GM23338 (cell line): ENCODE measurements at regions not wholly inside any gene's neighbourhood (a gene's known extent, or its start where the extent isn't known, plus 50 kb on each side); places are given as distances from the start of the nearest gene placed in this dataset. TPM values are rescaled to one million over a fixed set of nuclear protein-coding genes. Genes with fewer than 3 reads are reported as not detected.

Experiments used
- small RNA-seq: library from RNA; depleted of rRNA; stranded (forward); fragments of <200 nt; gene quantifications from one replicate; pipeline ENCODE3, GENCODE V24; 2014; ENCODE audit warnings: low replicate concordance

Small RNA genes lying in the stretch of these regions (small RNA-seq; reads per million reads assigned to genes)
- not detected for gene AL389895.1
